ENCODE measurements at regions not wholly inside any gene's neighbourhood (a gene's known extent, or its start where the extent isn't known, plus 50 kb on each side); places are given as distances from the start of the nearest gene placed in this dataset.
"Not testable (repeated sequence)": the region's sequence is repeated elsewhere in the genome, so short reads cannot be mapped to it uniquely, and the experiment has no call there.

DNA sequence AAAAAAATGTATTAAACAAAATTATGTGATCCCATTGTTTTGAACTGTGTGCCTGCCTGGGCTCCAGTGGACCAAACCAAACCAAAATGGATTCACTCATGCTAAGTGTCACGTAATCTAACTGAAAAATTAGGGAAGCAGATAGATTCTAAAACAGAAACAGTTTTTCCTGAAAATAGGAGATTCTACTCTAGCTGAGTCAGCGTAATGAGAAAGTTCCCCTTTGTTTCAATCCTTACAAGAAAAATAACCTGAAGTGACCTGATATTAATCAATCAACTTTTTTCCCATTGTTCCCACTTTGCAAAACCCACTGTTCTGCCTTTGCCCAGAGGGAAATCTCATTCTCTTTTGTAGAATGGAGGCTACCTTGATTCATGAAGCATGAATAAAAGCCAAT, 682.4 kb upstream of the CDH10 start:
- Mint-ChIP-seq H3K27ac (ENCODE audit: unreplicated experiment) (no peak overlapping the region), H3K27me3 (ENCODE audit: unreplicated experiment) (no peaks in the 10 kb centered on the region), H3K4me3 (ENCODE audit: unreplicated experiment) (no peak overlapping the region), H3K4me1 (ENCODE audit: unreplicated experiment) (no peaks in the 10 kb centered on the region), H3K36me3 (ENCODE audit: unreplicated experiment) (no peaks in the 10 kb centered on the region), H3K9me3 (ENCODE audit: unreplicated experiment) (peaks cover 5% of the 10 kb centered on the region)
- DNase-seq (ENCODE audit: extremely low spot score, unreplicated experiment), result no peak
- TF ChIP-seq, protein P1, sequence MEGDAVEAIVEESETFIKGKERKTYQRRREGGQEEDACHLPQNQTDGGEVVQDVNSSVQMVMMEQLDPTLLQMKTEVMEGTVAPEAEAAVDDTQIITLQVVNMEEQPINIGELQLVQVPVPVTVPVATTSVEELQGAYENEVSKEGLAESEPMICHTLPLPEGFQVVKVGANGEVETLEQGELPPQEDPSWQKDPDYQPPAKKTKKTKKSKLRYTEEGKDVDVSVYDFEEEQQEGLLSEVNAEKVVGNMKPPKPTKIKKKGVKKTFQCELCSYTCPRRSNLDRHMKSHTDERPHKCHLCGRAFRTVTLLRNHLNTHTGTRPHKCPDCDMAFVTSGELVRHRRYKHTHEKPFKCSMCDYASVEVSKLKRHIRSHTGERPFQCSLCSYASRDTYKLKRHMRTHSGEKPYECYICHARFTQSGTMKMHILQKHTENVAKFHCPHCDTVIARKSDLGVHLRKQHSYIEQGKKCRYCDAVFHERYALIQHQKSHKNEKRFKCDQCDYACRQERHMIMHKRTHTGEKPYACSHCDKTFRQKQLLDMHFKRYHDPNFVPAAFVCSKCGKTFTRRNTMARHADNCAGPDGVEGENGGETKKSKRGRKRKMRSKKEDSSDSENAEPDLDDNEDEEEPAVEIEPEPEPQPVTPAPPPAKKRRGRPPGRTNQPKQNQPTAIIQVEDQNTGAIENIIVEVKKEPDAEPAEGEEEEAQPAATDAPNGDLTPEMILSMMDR (IDR thresholded peaks at IDR 0.05), result no peak

DNA sequence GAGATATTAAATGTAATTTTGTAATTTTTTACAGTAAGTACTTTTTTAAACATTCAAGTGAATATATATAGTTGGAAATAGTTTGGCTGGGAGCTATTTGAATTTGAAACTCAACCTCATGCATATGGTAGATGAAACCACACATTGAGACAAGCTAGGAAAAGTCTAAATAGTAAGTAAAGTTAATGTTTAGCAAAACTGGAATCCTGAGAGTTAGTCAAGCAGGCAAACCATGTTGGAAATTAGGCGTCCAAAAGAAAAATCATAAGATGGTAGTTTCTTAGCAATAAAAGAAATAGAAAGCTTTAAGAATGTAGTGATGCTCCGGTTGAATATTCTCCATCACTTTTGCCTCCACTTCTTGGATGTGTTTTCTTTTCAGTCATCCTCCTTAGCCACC, 657.1 kb upstream of the CDH10 start:
- Mint-ChIP-seq H3K27ac (ENCODE audit: unreplicated experiment) (no peak overlapping the region), H3K27me3 (ENCODE audit: unreplicated experiment) (no peaks in the 10 kb centered on the region), H3K4me1 (ENCODE audit: unreplicated experiment) (no peaks in the 10 kb centered on the region), H3K4me3 (ENCODE audit: unreplicated experiment) (no peak overlapping the region), H3K9me3 (ENCODE audit: unreplicated experiment) (peaks cover 4% of the 10 kb centered on the region), H3K36me3 (ENCODE audit: unreplicated experiment) (no peaks in the 10 kb centered on the region)
- DNase-seq (ENCODE audit: extremely low spot score, unreplicated experiment), result no peak
- TF ChIP-seq, protein P1 (IDR thresholded peaks at IDR 0.05), result no peak

DNA sequence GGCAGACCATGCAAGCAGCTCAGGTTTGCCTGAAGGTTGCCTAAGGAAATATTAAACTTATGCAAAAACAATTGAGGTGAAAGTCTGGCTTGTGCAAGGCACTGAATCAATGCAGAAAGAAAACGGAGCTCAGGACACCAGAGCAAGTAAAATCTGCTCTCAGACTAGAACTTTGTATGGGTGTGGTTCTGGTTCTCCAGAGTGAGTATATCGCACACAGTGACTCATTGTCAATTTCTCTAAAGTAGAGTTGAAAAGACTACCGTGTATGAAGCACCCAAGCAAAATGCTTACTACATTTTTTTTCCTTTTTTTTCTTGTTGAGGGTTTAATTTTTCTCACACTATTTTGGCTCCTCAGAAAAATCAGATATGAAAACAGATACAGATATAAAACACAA, 650.3 kb upstream of the CDH10 start:
- no peak overlapping the region for H3K27ac Mint-ChIP-seq (ENCODE audit: unreplicated experiment)
- H3K27me3 Mint-ChIP-seq (ENCODE audit: unreplicated experiment), result no peaks in the 10 kb centered on the region
- no peaks in the 10 kb centered on the region for H3K36me3 Mint-ChIP-seq (ENCODE audit: unreplicated experiment)
- H3K4me3 Mint-ChIP-seq (ENCODE audit: unreplicated experiment), result no peak overlapping the region
- H3K9me3 Mint-ChIP-seq (ENCODE audit: unreplicated experiment), result peaks cover 10% of the 10 kb centered on the region
- no peak for DNase-seq (ENCODE audit: extremely low spot score, unreplicated experiment)
- no peaks in the 10 kb centered on the region for H3K4me1 Mint-ChIP-seq (ENCODE audit: unreplicated experiment)
- TF ChIP-seq, protein P1 (IDR thresholded peaks at IDR 0.05), result no peak

DNA sequence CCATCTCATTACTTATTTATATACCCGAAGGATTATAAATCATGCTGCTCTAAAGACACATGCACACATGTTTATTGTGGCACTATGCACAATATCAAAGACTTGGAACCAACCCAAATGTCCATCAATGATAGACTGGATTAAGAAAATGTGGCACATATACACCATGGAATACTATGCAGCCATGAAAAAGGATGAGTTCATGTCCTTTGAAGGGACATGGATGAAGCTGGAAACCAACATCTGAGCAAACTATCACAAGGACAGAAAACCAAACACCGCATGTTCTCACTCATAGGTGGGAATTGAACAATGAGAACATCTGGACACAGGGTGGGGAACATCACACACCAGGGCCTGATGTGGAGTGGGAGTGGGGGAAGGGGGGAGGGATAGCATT, 645.0 kb upstream of the CDH10 start:
- H3K4me3 Mint-ChIP-seq (ENCODE audit: unreplicated experiment); H3K4me1 Mint-ChIP-seq (ENCODE audit: unreplicated experiment): not testable (repeated sequence)

DNA sequence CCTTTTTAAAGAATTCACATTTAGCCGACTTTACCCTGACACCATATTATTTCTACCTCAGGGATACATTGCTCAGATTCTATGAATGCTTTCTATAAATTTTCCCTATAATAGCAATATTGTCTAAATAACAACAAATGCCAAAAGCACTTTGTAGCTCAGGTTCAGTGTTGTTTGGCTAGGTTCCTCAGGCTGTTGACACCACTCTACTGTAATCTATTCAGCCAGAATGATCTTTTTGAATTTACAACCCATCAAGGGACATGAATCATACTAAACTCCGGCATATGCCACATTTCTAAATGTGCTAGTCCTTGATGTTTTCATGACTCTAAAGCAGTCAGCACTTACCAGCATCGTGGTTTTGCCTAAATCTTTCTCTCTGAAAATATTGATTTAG, 641.5 kb upstream of the CDH10 start:
- no peak overlapping the region for H3K4me3 Mint-ChIP-seq (ENCODE audit: unreplicated experiment)
- no peaks in the 10 kb centered on the region for H3K36me3 Mint-ChIP-seq (ENCODE audit: unreplicated experiment)
- peaks cover 6% of the 10 kb centered on the region for H3K9me3 Mint-ChIP-seq (ENCODE audit: unreplicated experiment)
- TF ChIP-seq, protein P1 (IDR thresholded peaks at IDR 0.05), result no peak
- DNase-seq (ENCODE audit: extremely low spot score, unreplicated experiment), result no peak
- no peaks in the 10 kb centered on the region for H3K27me3 Mint-ChIP-seq (ENCODE audit: unreplicated experiment)
- H3K27ac Mint-ChIP-seq (ENCODE audit: unreplicated experiment), result no peak overlapping the region
- no peaks in the 10 kb centered on the region for H3K4me1 Mint-ChIP-seq (ENCODE audit: unreplicated experiment)

More for the DNA sequence above, 645.0 kb upstream of the CDH10 start:
- not testable (repeated sequence) for H3K9me3 Mint-ChIP-seq (ENCODE audit: unreplicated experiment); H3K27me3 Mint-ChIP-seq (ENCODE audit: unreplicated experiment); H3K27ac Mint-ChIP-seq (ENCODE audit: unreplicated experiment); H3K36me3 Mint-ChIP-seq (ENCODE audit: unreplicated experiment); DNase-seq (ENCODE audit: extremely low spot score, unreplicated experiment)

DNA sequence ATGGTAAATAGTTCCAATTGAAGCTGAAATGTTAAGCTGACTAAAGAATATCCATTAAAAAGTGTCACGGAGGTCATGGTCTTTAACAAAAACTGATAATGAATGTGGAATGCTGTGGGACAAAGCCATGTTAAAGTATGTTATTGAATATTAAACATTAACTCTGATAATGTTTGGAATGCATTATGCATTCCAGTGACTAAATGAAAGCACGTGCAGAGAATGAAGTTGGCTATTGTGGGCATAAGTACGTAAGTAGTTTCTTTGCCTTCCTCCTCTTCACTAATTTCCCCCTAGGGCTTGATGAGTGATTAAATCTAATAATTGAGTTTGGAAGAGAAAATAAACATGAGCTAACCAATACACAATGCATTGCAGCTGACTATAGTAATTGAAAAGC, 640.4 kb upstream of the CDH10 start:
- TF ChIP-seq, protein P1 (IDR thresholded peaks at IDR 0.05), result no peak

DNA sequence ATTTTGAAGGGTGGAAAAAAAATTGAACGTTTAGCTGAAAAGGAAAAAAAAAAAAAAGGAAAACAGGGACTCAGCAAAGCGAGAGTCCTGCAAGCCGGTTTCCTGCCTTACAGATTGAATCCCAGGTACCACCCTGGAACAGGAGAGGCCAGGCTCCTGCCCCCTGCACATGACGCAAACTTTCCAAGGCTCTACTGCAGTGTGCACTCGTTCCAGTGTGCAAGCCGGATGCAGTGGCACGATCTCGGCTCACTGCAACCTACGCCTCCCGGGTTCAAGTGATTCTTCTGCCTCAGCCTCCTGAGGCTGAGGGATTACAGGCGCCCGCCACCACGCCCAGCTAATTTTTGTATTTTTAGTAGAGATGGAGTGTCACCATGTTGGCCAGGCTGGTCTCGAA, 618.7 kb upstream of the CDH10 start:
- H3K27ac Mint-ChIP-seq (ENCODE audit: unreplicated experiment), result not testable (repeated sequence)

More for the DNA sequence above, 640.4 kb upstream of the CDH10 start:
- Mint-ChIP-seq H3K9me3 (ENCODE audit: unreplicated experiment) (peaks cover 6% of the 10 kb centered on the region), H3K27me3 (ENCODE audit: unreplicated experiment) (no peaks in the 10 kb centered on the region), H3K27ac (ENCODE audit: unreplicated experiment) (no peak overlapping the region), H3K36me3 (ENCODE audit: unreplicated experiment) (no peaks in the 10 kb centered on the region), H3K4me1 (ENCODE audit: unreplicated experiment) (no peaks in the 10 kb centered on the region), H3K4me3 (ENCODE audit: unreplicated experiment) (no peak overlapping the region)
- no peak for DNase-seq (ENCODE audit: extremely low spot score, unreplicated experiment)

More for the DNA sequence above, 618.7 kb upstream of the CDH10 start:
- not testable (repeated sequence) for H3K4me3 Mint-ChIP-seq (ENCODE audit: unreplicated experiment); H3K27me3 Mint-ChIP-seq (ENCODE audit: unreplicated experiment); H3K36me3 Mint-ChIP-seq (ENCODE audit: unreplicated experiment); H3K4me1 Mint-ChIP-seq (ENCODE audit: unreplicated experiment); DNase-seq (ENCODE audit: extremely low spot score, unreplicated experiment)
- H3K9me3 Mint-ChIP-seq (ENCODE audit: unreplicated experiment), result peaks cover 27% of the 10 kb centered on the region

Measured in osteocyte (in vitro differentiated cells).